GM21381 (cell line): ENCODE measurements at regions not wholly inside any gene's neighbourhood (a gene's known extent, or its start where the extent isn't known, plus 50 kb on each side); places are given as distances from the start of the nearest gene placed in this dataset.
"Not testable (repeated sequence)": the region's sequence is repeated elsewhere in the genome, so short reads cannot be mapped to it uniquely, and the experiment has no call there.

Experiments
- ATAC-seq: cut with Tn5 transposase; IDR thresholded peaks from one replicate; pipeline ENCODE4 v1.9.1; 2021; ENCODE audit warnings: mild to moderate bottlenecking, moderate library complexity; ENCODE audit not compliant: unreplicated experiment

GRCh38 chr6:134678436-134678889 lies 271.4 kb downstream of the ALDH8A1 start:
- no peak for ATAC-seq

GRCh38 chr6:134676307-134677281 lies 273.3 kb downstream of the ALDH8A1 start:
- ATAC-seq = no peak

GRCh38 chr6:134675110-134676054 lies 274.5 kb downstream of the ALDH8A1 start:
- ATAC-seq = no peak

GRCh38 chr6:134674562-134674961 lies 275.3 kb downstream of the ALDH8A1 start:
- ATAC-seq = no peak

- no peak for ATAC-seq
Measured at GRCh38 chr6:134669485-134669884, 280.4 kb downstream of the ALDH8A1 start.

GRCh38 chr6:134667111-134667510 lies 282.8 kb downstream of the ALDH8A1 start:
- no peak for ATAC-seq

- ATAC-seq = no peak
Measured at GRCh38 chr6:134666125-134666524, 283.8 kb downstream of the ALDH8A1 start.

- ATAC-seq = no peak
Measured at GRCh38 chr6:134665029-134665723, 284.7 kb downstream of the ALDH8A1 start.

GRCh38 chr6:134663800-134664535 lies 285.9 kb downstream of the ALDH8A1 start:
- no peak for ATAC-seq

GRCh38 chr6:134663356-134663755 lies 286.5 kb downstream of the ALDH8A1 start:
- ATAC-seq = no peak

GRCh38 chr6:134662077-134662700 lies 287.7 kb downstream of the ALDH8A1 start:
- no peak for ATAC-seq

GRCh38 chr6:134659885-134660284 lies 290.0 kb downstream of the ALDH8A1 start:
- not testable (repeated sequence) for ATAC-seq

- ATAC-seq = no peak
Measured at GRCh38 chr6:134658596-134658995, 291.3 kb downstream of the ALDH8A1 start.

- ATAC-seq = no peak
Measured at GRCh38 chr6:134657751-134658527, 292.0 kb downstream of the ALDH8A1 start.

- ATAC-seq = no peak
Measured at GRCh38 chr6:134657343-134657742, 292.6 kb downstream of the ALDH8A1 start.

GRCh38 chr6:134654751-134655150 lies 295.1 kb downstream of the ALDH8A1 start:
- no peak for ATAC-seq

- no peak for ATAC-seq
Measured at GRCh38 chr6:134651519-134651918, 298.4 kb downstream of the ALDH8A1 start.

- no peak for ATAC-seq
Measured at GRCh38 chr6:134647861-134648260, 302.0 kb downstream of the ALDH8A1 start.

GRCh38 chr6:134642819-134643218 lies 307.1 kb downstream of the ALDH8A1 start:
- no peak for ATAC-seq
